H1 (cell line): ENCODE measurements at regions not wholly inside any gene's neighbourhood (a gene's known extent, or its start where the extent isn't known, plus 50 kb on each side); places are given as distances from the start of the nearest gene placed in this dataset.

Source experiments
- CTCF ChIA-PET: fragments of 300-600 bp; sonication (Branson Sonifier 250); formaldehyde crosslinking; loops from one replicate; lab custom pipeline; 2021; ENCODE audit not compliant: partially characterized antibody; lab: Charles Lee
- POLR2A ChIA-PET: fragments of 300-600 bp; sonication (Branson Sonifier 250); formaldehyde crosslinking; loops from one replicate; lab custom pipeline; 2021; ENCODE audit warnings: inconsistent platforms; ENCODE audit not compliant: partially characterized antibody; lab: Charles Lee
- DNase-seq, 2 experiments: peaks; one replicate each; pipeline versions ENCODE4 v3.0.0 to v3.0.0-alpha.2; 2010 to 2022; ENCODE audit warnings: low spot score in 2 of 2, low read depth in 1 of 2, mixed read lengths in 1 of 2
- FAIRE-seq: peaks from 2 replicates; lab custom pipeline; 2011; peaks lifted over from hg19 to GRCh38; lab: Jason Lieb, UNC
- H2AFZ ChIP-seq: 2 replicates; pipeline ENCODE4 v1.8.1; 2012; ENCODE audit warnings: low read length, inconsistent platforms
- H2AK5ac ChIP-seq: 2 replicates; pipeline ENCODE4 v1.6.1; 2013; ENCODE audit warnings: low read depth, low read length
- H2BK120ac ChIP-seq: replicated peaks from 2 replicates; pipeline ENCODE3; 2013; ENCODE audit warnings: low read depth, low read length, inconsistent platforms
- H2BK12ac ChIP-seq: 2 replicates; pipeline ENCODE4 v1.6.1; 2013; ENCODE audit warnings: low read depth, low read length
- H2BK15ac ChIP-seq: 2 replicates; pipeline ENCODE4 v1.6.1; 2013; ENCODE audit warnings: low read length
- H2BK20ac ChIP-seq: 2 replicates; pipeline ENCODE4 v1.6.1; 2013; ENCODE audit warnings: low read length
- H2BK5ac ChIP-seq: 2 replicates; pipeline ENCODE4 v1.6.1; 2013; ENCODE audit warnings: low read depth, low read length
- H3K14ac ChIP-seq: 2 replicates; pipeline ENCODE4 v1.6.1; 2013; ENCODE audit warnings: inconsistent platforms; ENCODE audit not compliant: insufficient read length
- H3K18ac ChIP-seq: 2 replicates; pipeline ENCODE4 v1.6.1; 2013; ENCODE audit warnings: low read length; ENCODE audit errors: extremely low read depth
- H3K23ac ChIP-seq: 2 replicates; pipeline ENCODE4 v1.6.1; 2013; ENCODE audit warnings: inconsistent platforms; ENCODE audit not compliant: insufficient read length
- H3K23me2 ChIP-seq: 2 replicates; pipeline ENCODE4 v1.6.1; 2013; ENCODE audit warnings: low read depth, low read length
- H3K27ac ChIP-seq: 2 replicates; pipeline ENCODE4 v1.6.1; 2011; ENCODE audit warnings: low read depth, low read length, inconsistent platforms
- H3K27me3 ChIP-seq, 4 experiments: replicated peaks in 1 of 4; 1 replicate in 1 of 4; 2 replicates in 3 of 4; pipeline versions ENCODE4 v1.6.1 to v1.8.1; 2011 to 2013; ENCODE audit warnings: low read length in 3 of 4, mild to moderate bottlenecking in 3 of 4, inconsistent platforms in 2 of 4, mixed read lengths in 2 of 4, moderate library complexity in 1 of 4; ENCODE audit not compliant: control insufficient read depth in 3 of 4, insufficient read depth in 3 of 4; ENCODE audit errors: extremely low read depth in 1 of 4
- H3K36me3 ChIP-seq, 4 experiments: 2 replicates each; pipeline versions ENCODE4 v1.6.1 to v1.8.1; 2011 to 2013; ENCODE audit warnings: mild to moderate bottlenecking in 4 of 4, low read length in 3 of 4, moderate library complexity in 2 of 4, control low read depth in 1 of 4, inconsistent platforms in 1 of 4; ENCODE audit not compliant: insufficient read depth in 4 of 4, control insufficient read depth in 2 of 4
- H3K4ac ChIP-seq: replicated peaks from 2 replicates; pipeline ENCODE3; 2013; ENCODE audit warnings: low read length, low read depth, mixed read lengths, inconsistent platforms; ENCODE audit not compliant: insufficient read length
- H3K4me1 ChIP-seq, 4 experiments: replicated peaks in 1 of 4; 1 replicate in 1 of 4; 2 replicates in 3 of 4; pipeline versions ENCODE4 v1.6.1 to v1.8.1; 2011 to 2013; ENCODE audit warnings: low read length in 3 of 4, inconsistent platforms in 2 of 4, mixed read lengths in 1 of 4; ENCODE audit not compliant: insufficient read depth in 4 of 4, control insufficient read depth in 3 of 4
- H3K4me2 ChIP-seq, 2 experiments: 2 replicates each; pipeline versions ENCODE4 v1.6.1 to v1.8.1; 2011 to 2013; ENCODE audit warnings: low read depth in 2 of 2, low read length in 2 of 2, control low read depth in 1 of 2, inconsistent platforms in 1 of 2, mild to moderate bottlenecking in 1 of 2; ENCODE audit not compliant: insufficient read depth in 1 of 2
- H3K4me3 ChIP-seq, 4 experiments: fragments of 200-600, 300-600 bp in 1 of 4; sonication (generic), shearing (Covaris generic), sonication (Bioruptor Twin) in 1 of 4; 2 replicates each; pipeline versions ENCODE4 v1.5.1 to v1.8.1; 2011 to 2016; ENCODE audit warnings: low read length in 4 of 4, low read depth in 3 of 4, control low read depth in 2 of 4, inconsistent platforms in 2 of 4, mild to moderate bottlenecking in 2 of 4, mixed read lengths in 1 of 4, moderate library complexity in 1 of 4; ENCODE audit not compliant: insufficient read depth in 2 of 4; ENCODE audit errors: extremely low read depth in 1 of 4
- H3K56ac ChIP-seq: replicated peaks from 2 replicates; pipeline ENCODE3; 2013; ENCODE audit warnings: low read depth, mild to moderate bottlenecking, mixed read lengths, low read length, inconsistent platforms; ENCODE audit not compliant: insufficient read length
- H3K79me1 ChIP-seq: 2 replicates; pipeline ENCODE4 v1.6.1; 2013; ENCODE audit warnings: low read depth, low read length, control low read depth
- H3K79me2 ChIP-seq, 2 experiments: 2 replicates each; pipeline versions ENCODE4 v1.6.1 to v1.8.1; 2012 to 2013; ENCODE audit warnings: low read length in 2 of 2, mild to moderate bottlenecking in 2 of 2, inconsistent platforms in 1 of 2; ENCODE audit not compliant: insufficient read depth in 2 of 2, control insufficient read depth in 1 of 2
- H3K9ac ChIP-seq, 4 experiments: replicated peaks in 1 of 4; 1 replicate in 1 of 4; 2 replicates in 3 of 4; pipeline versions ENCODE4 v1.6.1 to v1.8.1; 2011 to 2013; ENCODE audit warnings: low read depth in 3 of 4, low read length in 3 of 4, control low read depth in 2 of 4, mild to moderate bottlenecking in 2 of 4, moderate library complexity in 2 of 4, inconsistent platforms in 1 of 4; ENCODE audit errors: extremely low read depth in 1 of 4
- H3K9me3 ChIP-seq, 2 experiments: 2 replicates each; pipeline versions ENCODE4 v1.6.1 to v1.8.1; 2012 to 2013; ENCODE audit warnings: mild to moderate bottlenecking in 2 of 2, moderate library complexity in 2 of 2, control low read depth in 1 of 2, inconsistent platforms in 1 of 2, low read depth in 1 of 2, low read length in 1 of 2, mixed read lengths in 1 of 2; ENCODE audit not compliant: insufficient read depth in 2 of 2
- H4K20me1 ChIP-seq, 2 experiments: replicated peaks in 1 of 2; 2 replicates each; pipeline versions ENCODE3 to v1.8.1; 2011 to 2013; ENCODE audit warnings: inconsistent platforms in 2 of 2, low read length in 2 of 2, mild to moderate bottlenecking in 1 of 2; ENCODE audit not compliant: insufficient read depth in 2 of 2, control insufficient read depth in 1 of 2
- H4K5ac ChIP-seq: 2 replicates; pipeline ENCODE4 v1.6.1; 2013; ENCODE audit warnings: low read length, low read depth, mixed read lengths, inconsistent platforms; ENCODE audit not compliant: insufficient read length
- H4K8ac ChIP-seq: 2 replicates; pipeline ENCODE4 v1.8.0; 2013; ENCODE audit warnings: mild to moderate bottlenecking, moderate library complexity, low read length, inconsistent platforms; ENCODE audit not compliant: insufficient read depth; ENCODE audit errors: extremely low read depth
- H4K91ac ChIP-seq: replicated peaks from 2 replicates; pipeline ENCODE3; 2013; ENCODE audit warnings: low read length, mixed read lengths, inconsistent platforms; ENCODE audit not compliant: insufficient read length
- CHD2 ChIP-seq: IDR thresholded peaks from 2 replicates; pipeline ENCODE4 v1.6.1; 2012; ENCODE audit warnings: low read length, improper control_type of control experiment
- CREB1 ChIP-seq: IDR thresholded peaks from 2 replicates; pipeline ENCODE4 v1.6.1; 2012; ENCODE audit warnings: inconsistent platforms
- FOSL1 ChIP-seq: IDR thresholded peaks from 2 replicates; pipeline ENCODE4 v1.6.1; 2011; ENCODE audit warnings: mild to moderate bottlenecking, low read depth, low read length, moderate library complexity; ENCODE audit not compliant: insufficient read depth
- GTF2F1 ChIP-seq: IDR thresholded peaks from 2 replicates; pipeline ENCODE4 v1.6.1; 2012; ENCODE audit warnings: low read depth, low read length, improper control_type of control experiment, borderline replicate concordance
- NRF1 ChIP-seq: IDR thresholded peaks from 2 replicates; pipeline ENCODE4 v1.6.1; 2011; ENCODE audit warnings: mild to moderate bottlenecking, low read depth, low read length, improper control_type of control experiment
- TAF1 ChIP-seq: IDR thresholded peaks from 2 replicates; pipeline ENCODE4 v1.6.1; 2011; ENCODE audit warnings: mild to moderate bottlenecking, low read depth, low read length
- WGBS, 2 experiments: shearing (Covaris generic) in 1 of 2; methylation state at CpG; one replicate each; pipeline versions ENCODE4 v1.1.6 to v1.1.7; 2013 to 2015; ENCODE audit warnings: low lambda C conversion rate in 2 of 2, mixed read lengths in 2 of 2, inconsistent platforms in 1 of 2, low coverage in 1 of 2, missing lambda C conversion rate in 1 of 2; ENCODE audit not compliant: insufficient replicate concordance in 2 of 2, insufficient coverage in 1 of 2, insufficient read length in 1 of 2; ENCODE audit errors: extremely low coverage in 1 of 2, missing lambda C conversion rate in 1 of 2; 5-methylcytosine and 5-hydroxymethylcytosine counted together
- TF ChIP-seq, protein P1 (sequence below): IDR thresholded peaks from 2 replicates; pipeline ENCODE4 v1.6.1; 2011; ENCODE audit warnings: low read length, improper control_type of control experiment

DNA sequence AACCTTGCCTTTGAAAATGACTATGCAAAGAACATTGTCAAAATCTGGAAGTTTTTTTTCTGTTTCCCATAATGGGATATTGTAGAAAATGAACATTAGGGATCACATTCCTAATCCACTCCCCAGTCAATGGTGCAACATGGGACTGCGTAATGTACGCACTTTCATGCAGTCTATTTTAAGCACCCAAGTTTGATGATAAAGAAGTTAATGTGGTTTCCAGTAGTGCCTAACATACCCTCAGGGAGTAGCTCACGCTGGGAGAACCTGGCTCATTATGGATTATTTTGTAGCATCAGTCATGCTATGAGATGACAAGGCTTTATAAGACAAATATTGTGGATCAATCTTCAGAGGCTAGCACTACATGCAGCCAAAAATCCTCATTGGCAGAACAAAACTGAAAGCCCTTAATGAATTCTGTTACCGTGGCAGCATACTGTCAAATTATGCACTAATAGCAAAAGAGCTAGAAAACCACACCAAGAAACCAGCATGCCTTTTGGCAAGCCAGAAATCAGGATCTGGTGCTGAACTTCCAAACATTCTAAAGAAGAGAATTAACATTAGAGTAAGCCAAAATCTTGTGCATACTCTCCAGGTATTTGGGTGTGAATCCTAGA lies 1392.8 kb upstream of the TENM3 start:
- Histone ChIP-seq H3K4me2 (no peak overlapping the region), H3K4me3 (no peak overlapping the region), H3K4ac (no peak overlapping the region), H3K56ac (no peak overlapping the region), H2BK120ac (no peak overlapping the region), H2BK15ac (no peak overlapping the region), H3K23ac (no peak overlapping the region), H3K36me3 (no peaks in the 10 kb centered on the region), H2BK5ac (no peak overlapping the region), H3K14ac (no peak overlapping the region), H4K20me1 (no peaks in the 10 kb centered on the region), H4K5ac (no peak overlapping the region), H3K27me3 (no peaks in the 10 kb centered on the region), H4K8ac (no peak overlapping the region), H2BK12ac (no peak overlapping the region), H3K23me2 (no peaks in the 10 kb centered on the region), H2BK20ac (no peak overlapping the region), H2AFZ (no peak overlapping the region), H3K27ac (no peak overlapping the region), H3K4me1 (0 out of 7 replicates have a peak, but pooled peaks cover 0 to 2% (median 0%) of the 10 kb centered on the region in 4 experiments), H3K9me3 (no peaks in the 10 kb centered on the region), H2AK5ac (no peak overlapping the region), H3K79me2 (no peaks in the 10 kb centered on the region), H3K9ac (no peak overlapping the region; a peak in 1 of 7 replicates), H3K79me1 (no peaks in the 10 kb centered on the region), H4K91ac (no peak overlapping the region), H3K18ac (no peak overlapping the region)
- no peak for DNase-seq
- FAIRE-seq: no peak
- ChIA-PET POLR2A (no interaction called here), CTCF (interaction anchor here (0.6 to 2.1 kb wide), 4 partner anchors 11 to 58 kb away, joined by 3 to 7 read pairs (median 3); no protein-coding TSS in a partner anchor)
- TF ChIP-seq CHD2: no peak
- TF ChIP-seq GTF2F1: no peak
- TF ChIP-seq, protein P1, sequence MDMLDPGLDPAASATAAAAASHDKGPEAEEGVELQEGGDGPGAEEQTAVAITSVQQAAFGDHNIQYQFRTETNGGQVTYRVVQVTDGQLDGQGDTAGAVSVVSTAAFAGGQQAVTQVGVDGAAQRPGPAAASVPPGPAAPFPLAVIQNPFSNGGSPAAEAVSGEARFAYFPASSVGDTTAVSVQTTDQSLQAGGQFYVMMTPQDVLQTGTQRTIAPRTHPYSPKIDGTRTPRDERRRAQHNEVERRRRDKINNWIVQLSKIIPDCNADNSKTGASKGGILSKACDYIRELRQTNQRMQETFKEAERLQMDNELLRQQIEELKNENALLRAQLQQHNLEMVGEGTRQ: no peak
- TF ChIP-seq TAF1: no peak
- no peak for TF ChIP-seq CREB1
- TF ChIP-seq FOSL1: no peak
- TF ChIP-seq NRF1: no peak
- 87% methylated on average over 4 of the region's 4 CpGs; no CpG with 5 or more reads in 1 of the 2 experiments for WGBS, 2 experiments
